ENCODE measurements at regions not wholly inside any gene's neighbourhood (a gene's known extent, or its start where the extent isn't known, plus 50 kb on each side); places are given as distances from the start of the nearest gene placed in this dataset.
"Not testable (repeated sequence)": the region's sequence is repeated elsewhere in the genome, so short reads cannot be mapped to it uniquely, and the experiment has no call there.

DNA sequence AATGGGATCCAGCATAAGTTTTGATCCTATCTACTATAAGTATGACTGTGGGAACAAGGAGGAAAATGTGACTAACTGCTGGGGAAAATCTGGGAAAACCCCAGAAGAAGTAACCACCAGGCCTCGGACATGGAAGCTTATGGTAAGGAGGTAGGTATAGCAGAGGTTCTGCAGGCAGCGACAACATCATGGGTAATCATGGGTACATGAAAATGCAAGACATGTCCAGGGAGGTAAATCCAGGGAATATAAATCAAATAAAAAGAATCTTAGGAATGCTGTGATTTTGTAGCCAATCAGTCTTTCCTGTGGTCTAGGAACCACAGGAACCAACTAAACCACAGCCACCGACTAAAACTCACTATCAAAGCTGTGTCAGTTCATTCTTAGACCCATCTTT is 168.3 kb upstream of the NPY start:
- Mint-ChIP-seq H3K4me3 (no peak overlapping the region), H3K9me3 (peaks cover 0 to 2% (median 0%) of the 10 kb centered on the region in 5 donors), H3K27ac (no peak overlapping the region), H3K36me3 (no peaks in the 10 kb centered on the region), H3K4me1 (no peaks in the 10 kb centered on the region), H3K27me3 (peaks cover 6 to 30% of the 10 kb centered on the region in 2 donors)
- no peak overlapping the region for H3K4me3 ChIP-seq (ENCODE audit: low read length)
- ChIA-PET CTCF (no interaction called here), POLR2A (no interaction called here)
- no peaks in the 10 kb centered on the region for H3K9me3 ChIP-seq (ENCODE audit: low read length)
- no peaks in the 10 kb centered on the region for H3K4me1 ChIP-seq (ENCODE audit: insufficient read depth, low read length)
- no peak overlapping the region for H3K27ac ChIP-seq (ENCODE audit: low read depth, low read length)
- no peaks in the 10 kb centered on the region for H3K36me3 ChIP-seq (ENCODE audit: insufficient read depth, low read length)
- no peak for DNase-seq
- H3K27me3 ChIP-seq (ENCODE audit: insufficient read depth, low read length, poor library complexity, severe bottlenecking), result no peaks in the 10 kb centered on the region

- POLR2A ChIA-PET; H3K9me3 Mint-ChIP-seq; H3K36me3 ChIP-seq (ENCODE audit: insufficient read depth, low read length); DNase-seq; H3K4me1 ChIP-seq (ENCODE audit: insufficient read depth, low read length); H3K27ac ChIP-seq (ENCODE audit: low read depth, low read length); H3K9me3 ChIP-seq (ENCODE audit: low read length); H3K36me3 Mint-ChIP-seq; H3K4me3 ChIP-seq (ENCODE audit: low read length); CTCF ChIA-PET; H3K4me3 Mint-ChIP-seq; H3K27me3 ChIP-seq (ENCODE audit: insufficient read depth, low read length, poor library complexity, severe bottlenecking); H3K4me1 Mint-ChIP-seq; H3K27ac Mint-ChIP-seq: not testable (repeated sequence)
- H3K27me3 Mint-ChIP-seq, result peaks cover 3 to 29% of the 10 kb centered on the region in 2 donors
These were observed 166.0 kb upstream of the NPY start for GRCh38 chr7:24117903-24118499.

DNA sequence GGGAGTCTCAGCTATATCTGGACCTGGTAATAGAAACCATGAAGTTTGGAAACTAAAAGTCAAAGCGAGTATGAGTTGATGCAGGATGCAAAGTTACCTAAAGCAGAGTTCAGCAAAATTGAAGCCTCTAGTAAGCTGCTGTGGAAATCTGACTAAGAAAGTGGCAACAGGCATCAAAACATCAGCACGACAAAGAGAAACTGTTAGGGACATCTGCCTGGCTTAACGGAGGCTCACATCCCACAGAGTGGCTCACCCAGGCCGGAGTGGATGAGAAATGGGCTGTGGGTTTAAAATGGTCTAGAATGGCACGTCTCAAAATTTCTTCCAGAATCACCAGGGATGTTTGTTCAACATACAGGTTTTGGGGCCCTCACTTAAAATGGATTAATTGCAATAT is 164.1 kb upstream of the NPY start:
- Histone ChIP-seq H3K4me1 (ENCODE audit: insufficient read depth, low read length) (no peaks in the 10 kb centered on the region), H3K36me3 (ENCODE audit: insufficient read depth, low read length) (no peaks in the 10 kb centered on the region), H3K27ac (ENCODE audit: low read depth, low read length) (no peak overlapping the region), H3K9me3 (ENCODE audit: low read length) (no peaks in the 10 kb centered on the region), H3K27me3 (ENCODE audit: insufficient read depth, low read length, poor library complexity, severe bottlenecking) (no peaks in the 10 kb centered on the region), H3K4me3 (ENCODE audit: low read length) (no peak overlapping the region)
- Mint-ChIP-seq H3K27ac (no peak overlapping the region), H3K4me1 (no peaks in the 10 kb centered on the region), H3K4me3 (no peak overlapping the region), H3K27me3 (peaks cover 3 to 25% of the 10 kb centered on the region in 2 donors), H3K36me3 (no peaks in the 10 kb centered on the region), H3K9me3 (peaks cover 0 to 2% (median 0%) of the 10 kb centered on the region in 5 donors)
- DNase-seq, result no peak
- CTCF ChIA-PET, result no interaction called here
- POLR2A ChIA-PET, result no interaction called here

DNA sequence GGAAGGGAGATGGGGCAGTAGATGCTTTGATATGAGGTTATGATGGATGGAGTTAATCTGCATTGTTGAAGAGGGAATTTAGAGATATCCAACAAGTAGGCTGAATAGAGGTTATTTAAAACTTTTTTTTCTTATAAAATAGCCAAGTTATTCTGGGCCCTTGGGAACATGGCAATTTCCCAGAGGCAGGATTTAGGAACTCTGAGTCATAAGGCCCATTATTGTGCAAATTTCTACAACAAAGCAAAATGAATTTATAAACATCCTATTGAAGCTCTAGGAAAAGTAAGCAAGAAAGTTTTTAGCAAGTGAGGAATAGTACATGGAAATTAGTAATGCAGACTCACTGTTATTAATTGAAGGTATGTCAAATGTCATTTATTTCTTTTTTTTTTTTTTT is 160.9 kb upstream of the NPY start:
- Histone ChIP-seq H3K9me3 (ENCODE audit: low read length) (no peaks in the 10 kb centered on the region), H3K27ac (ENCODE audit: low read depth, low read length) (no peak overlapping the region), H3K27me3 (ENCODE audit: insufficient read depth, low read length, poor library complexity, severe bottlenecking) (no peaks in the 10 kb centered on the region), H3K4me1 (ENCODE audit: insufficient read depth, low read length) (no peaks in the 10 kb centered on the region), H3K36me3 (ENCODE audit: insufficient read depth, low read length) (no peaks in the 10 kb centered on the region), H3K4me3 (ENCODE audit: low read length) (no peak overlapping the region)
- H3K36me3 Mint-ChIP-seq, result no peaks in the 10 kb centered on the region
- ChIA-PET CTCF (no interaction called here), POLR2A (no interaction called here)
- H3K27ac Mint-ChIP-seq, result no peak overlapping the region
- no peaks in the 10 kb centered on the region for H3K4me1 Mint-ChIP-seq
- DNase-seq, result no peak
- no peak overlapping the region for H3K4me3 Mint-ChIP-seq
- no peaks in the 10 kb centered on the region for H3K9me3 Mint-ChIP-seq
- H3K27me3 Mint-ChIP-seq, result peaks cover 6 to 7% of the 10 kb centered on the region in 2 donors

GRCh38 chr7:24125765-24126164 is 158.2 kb upstream of the NPY start:
- H3K4me3 ChIP-seq (ENCODE audit: low read length), result no peak overlapping the region
- H3K27me3 Mint-ChIP-seq, result peaks cover 0 to 2% of the 10 kb centered on the region in 2 donors
- H3K36me3 Mint-ChIP-seq, result no peaks in the 10 kb centered on the region
- no peaks in the 10 kb centered on the region for H3K27me3 ChIP-seq (ENCODE audit: insufficient read depth, low read length, poor library complexity, severe bottlenecking)
- no peaks in the 10 kb centered on the region for H3K36me3 ChIP-seq (ENCODE audit: insufficient read depth, low read length)
- H3K9me3 Mint-ChIP-seq, result peaks cover 0 to 2% (median 0%) of the 10 kb centered on the region in 5 donors
- no peak for DNase-seq
- no peak overlapping the region for H3K4me3 Mint-ChIP-seq
- H3K27ac Mint-ChIP-seq, result no peak overlapping the region
- no peaks in the 10 kb centered on the region for H3K4me1 ChIP-seq (ENCODE audit: insufficient read depth, low read length)
- H3K9me3 ChIP-seq (ENCODE audit: low read length), result no peaks in the 10 kb centered on the region
- H3K27ac ChIP-seq (ENCODE audit: low read depth, low read length), result no peak overlapping the region
- ChIA-PET POLR2A (no interaction called here), CTCF (no interaction called here)
- H3K4me1 Mint-ChIP-seq, result no peaks in the 10 kb centered on the region

- DNase-seq, result no peak
- Histone ChIP-seq H3K27me3 (ENCODE audit: insufficient read depth, low read length, poor library complexity, severe bottlenecking) (no peaks in the 10 kb centered on the region), H3K4me3 (ENCODE audit: low read length) (no peak overlapping the region), H3K27ac (ENCODE audit: low read depth, low read length) (no peak overlapping the region), H3K36me3 (ENCODE audit: insufficient read depth, low read length) (no peaks in the 10 kb centered on the region), H3K9me3 (ENCODE audit: low read length) (no peaks in the 10 kb centered on the region), H3K4me1 (ENCODE audit: insufficient read depth, low read length) (no peaks in the 10 kb centered on the region)
- Mint-ChIP-seq H3K4me3 (no peak overlapping the region), H3K36me3 (no peaks in the 10 kb centered on the region), H3K4me1 (no peaks in the 10 kb centered on the region), H3K9me3 (peaks cover 0 to 2% (median 0%) of the 10 kb centered on the region in 5 donors), H3K27ac (no peak overlapping the region), H3K27me3 (peaks cover 0 to 2% of the 10 kb centered on the region in 2 donors)
- ChIA-PET POLR2A (no interaction called here), CTCF (no interaction called here)
These were observed 156.1 kb upstream of the NPY start for GRCh38 chr7:24127930-24128329.

GRCh38 chr7:24129597-24129996 is 154.4 kb upstream of the NPY start:
- CTCF ChIA-PET, result no interaction called here
- Histone ChIP-seq H3K36me3 (ENCODE audit: insufficient read depth, low read length) (no peaks in the 10 kb centered on the region), H3K9me3 (ENCODE audit: low read length) (no peaks in the 10 kb centered on the region), H3K27ac (ENCODE audit: low read depth, low read length) (no peak overlapping the region), H3K4me1 (ENCODE audit: insufficient read depth, low read length) (no peaks in the 10 kb centered on the region), H3K4me3 (ENCODE audit: low read length) (no peak overlapping the region), H3K27me3 (ENCODE audit: insufficient read depth, low read length, poor library complexity, severe bottlenecking) (no peaks in the 10 kb centered on the region)
- Mint-ChIP-seq H3K27me3 (peaks cover 0 to 7% of the 10 kb centered on the region in 2 donors), H3K4me1 (peaks cover 0 to 5% (median 3%) of the 10 kb centered on the region in 3 donors), H3K9me3 (peaks cover 0 to 2% (median 0%) of the 10 kb centered on the region in 5 donors), H3K27ac (no peak overlapping the region), H3K4me3 (no peak overlapping the region), H3K36me3 (no peaks in the 10 kb centered on the region)
- POLR2A ChIA-PET, result no interaction called here
- DNase-seq, result no peak

DNA sequence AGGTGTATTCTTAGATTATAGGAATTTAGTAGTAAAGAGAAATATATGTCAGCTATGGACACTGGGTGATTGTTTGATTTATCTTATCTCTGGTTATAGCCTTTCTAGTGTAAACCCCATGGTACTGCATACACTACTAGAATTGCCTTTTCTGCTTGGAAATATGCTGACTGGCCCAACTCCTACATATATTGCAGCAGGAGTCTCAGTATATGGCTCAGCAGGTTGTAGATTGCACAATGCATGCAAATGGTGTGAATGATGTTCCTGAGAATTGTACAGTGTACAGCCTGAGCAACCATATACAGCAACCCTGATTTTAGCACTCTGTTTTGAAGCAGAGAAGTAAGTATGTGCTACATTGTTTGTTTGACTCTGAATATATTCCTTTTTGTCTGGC is 153.4 kb upstream of the NPY start:
- no peak overlapping the region for H3K4me3 Mint-ChIP-seq
- no peak for DNase-seq
- peaks cover 4 to 10% (median 8%) of the 10 kb centered on the region in 3 donors for H3K4me1 Mint-ChIP-seq
- ChIA-PET POLR2A (no interaction called here), CTCF (no interaction called here)
- peaks cover 4 to 7% of the 10 kb centered on the region in 2 donors for H3K27me3 Mint-ChIP-seq
- H3K9me3 ChIP-seq (ENCODE audit: low read length), result no peaks in the 10 kb centered on the region
- H3K36me3 ChIP-seq (ENCODE audit: insufficient read depth, low read length), result no peaks in the 10 kb centered on the region
- H3K36me3 Mint-ChIP-seq, result no peaks in the 10 kb centered on the region
- no peaks in the 10 kb centered on the region for H3K4me1 ChIP-seq (ENCODE audit: insufficient read depth, low read length)
- H3K27ac Mint-ChIP-seq, result no peak overlapping the region
- peaks cover 0 to 2% (median 0%) of the 10 kb centered on the region in 5 donors for H3K9me3 Mint-ChIP-seq
- H3K4me3 ChIP-seq (ENCODE audit: low read length), result no peak overlapping the region
- no peak overlapping the region for H3K27ac ChIP-seq (ENCODE audit: low read depth, low read length)
- no peaks in the 10 kb centered on the region for H3K27me3 ChIP-seq (ENCODE audit: insufficient read depth, low read length, poor library complexity, severe bottlenecking)

DNA sequence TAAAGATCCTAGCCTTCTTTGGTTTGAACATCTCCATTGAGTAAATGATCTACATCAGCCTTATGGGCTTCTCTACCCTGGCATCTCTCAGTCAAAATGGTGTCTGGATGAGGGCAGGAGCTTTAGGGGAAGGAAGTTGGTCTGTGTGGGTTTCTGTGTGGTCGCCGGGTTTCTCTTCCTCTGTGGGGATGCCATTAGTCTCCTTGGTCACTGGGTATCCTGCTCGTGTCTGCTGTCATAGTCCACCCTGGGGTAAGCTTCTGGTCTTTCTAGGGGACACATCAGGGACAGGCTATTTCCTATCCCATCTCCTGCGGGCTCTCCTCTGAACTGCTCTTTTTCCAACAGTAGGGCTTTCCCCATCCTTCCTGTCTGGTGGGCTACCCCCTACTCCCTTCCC is 150.3 kb upstream of the NPY start:
- Mint-ChIP-seq H3K4me3 (no peak overlapping the region), H3K9me3 (no peaks in the 10 kb centered on the region), H3K36me3 (no peaks in the 10 kb centered on the region), H3K27ac (no peak overlapping the region), H3K27me3 (peaks cover 4 to 12% of the 10 kb centered on the region in 2 donors), H3K4me1 (peaks cover 4 to 10% (median 8%) of the 10 kb centered on the region in 3 donors)
- no peak for DNase-seq
- Histone ChIP-seq H3K27ac (ENCODE audit: low read depth, low read length) (no peak overlapping the region), H3K9me3 (ENCODE audit: low read length) (no peaks in the 10 kb centered on the region), H3K36me3 (ENCODE audit: insufficient read depth, low read length) (no peaks in the 10 kb centered on the region), H3K4me3 (ENCODE audit: low read length) (no peak overlapping the region), H3K4me1 (ENCODE audit: insufficient read depth, low read length) (no peaks in the 10 kb centered on the region), H3K27me3 (ENCODE audit: insufficient read depth, low read length, poor library complexity, severe bottlenecking) (no peaks in the 10 kb centered on the region)
- CTCF ChIA-PET, result no interaction called here
- POLR2A ChIA-PET, result no interaction called here

Measured in CD8-positive, alpha-beta memory T cell (primary cell).